GM06990 (cell line): ENCODE measurements at regions not wholly inside any gene's neighbourhood (a gene's known extent, or its start where the extent isn't known, plus 50 kb on each side); places are given as distances from the start of the nearest gene placed in this dataset.

Source experiments
- DNase-seq: peaks from one replicate; pipeline ENCODE4 v3.0.0-alpha.2; 2011; ENCODE audit not compliant: insufficient read length; ENCODE audit errors: extremely low read depth
- H3K27me3 ChIP-seq: replicated peaks from 2 replicates; pipeline ENCODE4 v1.6.0; 2011; ENCODE audit warnings: low read length; ENCODE audit not compliant: control insufficient read depth, insufficient read depth
- H3K36me3 ChIP-seq: 2 replicates; pipeline ENCODE4 v1.5.1; 2011; ENCODE audit warnings: low read length; ENCODE audit not compliant: control insufficient read depth, insufficient read depth
- H3K4me3 ChIP-seq: replicated peaks from 2 replicates; pipeline ENCODE4 v1.5.1; 2011; ENCODE audit warnings: low read depth, mild to moderate bottlenecking, control low read depth, low read length
- CTCF ChIP-seq: IDR thresholded peaks from 2 replicates; pipeline ENCODE4 v1.5.1; 2011; ENCODE audit warnings: low read length, control low read depth, mild to moderate bottlenecking, inconsistent platforms; ENCODE audit not compliant: insufficient read depth, poor library complexity, severe bottlenecking

- TF ChIP-seq CTCF = no peak
- no peak for DNase-seq
- no peaks in the 10 kb centered on the region for H3K27me3 ChIP-seq
- H3K36me3 ChIP-seq = no peaks in the 10 kb centered on the region
- H3K4me3 ChIP-seq = no peak overlapping the region
These were observed 73.0 kb downstream of the TFPI2 start for GRCh38 chr7:93817526-93817925.

- TF ChIP-seq CTCF = no peak
- Histone ChIP-seq H3K27me3 (no peaks in the 10 kb centered on the region), H3K36me3 (no peaks in the 10 kb centered on the region), H3K4me3 (no peak overlapping the region)
- DNase-seq = no peak
These were observed 73.5 kb downstream of the TFPI2 start for GRCh38 chr7:93817004-93817403.

GRCh38 chr7:93813514-93813913 is 77.0 kb downstream of the TFPI2 start:
- H3K4me3 ChIP-seq = no peak overlapping the region
- no peak for TF ChIP-seq CTCF
- no peaks in the 10 kb centered on the region for H3K36me3 ChIP-seq
- DNase-seq = no peak
- no peaks in the 10 kb centered on the region for H3K27me3 ChIP-seq

GRCh38 chr7:93812061-93812460 is 78.5 kb downstream of the TFPI2 start:
- no peak overlapping the region for H3K4me3 ChIP-seq
- H3K27me3 ChIP-seq = no peaks in the 10 kb centered on the region
- no peak for DNase-seq
- no peaks in the 10 kb centered on the region for H3K36me3 ChIP-seq
- TF ChIP-seq CTCF = no peak

- DNase-seq = no peak
- no peak overlapping the region for H3K4me3 ChIP-seq
- no peak for TF ChIP-seq CTCF
- no peaks in the 10 kb centered on the region for H3K36me3 ChIP-seq
- H3K27me3 ChIP-seq = no peaks in the 10 kb centered on the region
These were observed 79.4 kb downstream of the TFPI2 start for GRCh38 chr7:93811198-93811597.

- H3K27me3 ChIP-seq = no peaks in the 10 kb centered on the region
- DNase-seq = no peak
- no peak for TF ChIP-seq CTCF
- no peaks in the 10 kb centered on the region for H3K36me3 ChIP-seq
- H3K4me3 ChIP-seq = no peak overlapping the region
These were observed 80.0 kb downstream of the TFPI2 start for GRCh38 chr7:93810561-93810960.
